Suprapubic skin (tissue), 4 donors: ENCODE measurements at regions not wholly inside any gene's neighbourhood (a gene's known extent, or its start where the extent isn't known, plus 50 kb on each side); places are given as distances from the start of the nearest gene placed in this dataset.
"Not testable (repeated sequence)": the region's sequence is repeated elsewhere in the genome, so short reads cannot be mapped to it uniquely, and the experiment has no call there.

Source experiments
- DNase-seq, 2 donors: peaks; one replicate each; pipeline ENCODE4 v3.0.0-alpha.2; 2019; ENCODE audit warnings: low spot score in 2 of 2
- H3K27ac ChIP-seq: fragments of 200-600 bp; sonication (generic); one replicate; pipeline ENCODE4 v1.5.1; 2019
- H3K27me3 ChIP-seq: fragments of 200-600 bp; sonication (generic); one replicate; pipeline ENCODE4 v1.5.1; 2019
- H3K36me3 ChIP-seq: fragments of 200-600 bp; sonication (generic); one replicate; pipeline ENCODE4 v1.5.1; 2019
- H3K4me1 ChIP-seq: fragments of 200-600 bp; sonication (generic); one replicate; pipeline ENCODE4 v1.5.1; 2019
- H3K4me3 ChIP-seq: fragments of 200-600 bp; sonication (generic); one replicate; pipeline ENCODE4 v1.5.1; 2019; ENCODE audit warnings: mild to moderate bottlenecking
- H3K9me3 ChIP-seq: fragments of 200-600 bp; sonication (generic); one replicate; pipeline ENCODE4 v1.5.1; 2019
- CTCF ChIP-seq, 2 donors: fragments of 200-600 bp in 1 of 2; fragments of 450-650 bp in 1 of 2; sonication (generic) in 1 of 2; IDR thresholded peaks; one replicate each; pipeline ENCODE4 v1.5.1; 2016 to 2019; ENCODE audit warnings: antibody characterized with exemption in 2 of 2, mild to moderate bottlenecking in 1 of 2, moderate library complexity in 1 of 2
- EP300 ChIP-seq: sonication (generic); formaldehyde crosslinking; IDR thresholded peaks from one replicate; pipeline ENCODE4 v1.6.1; 2017; ENCODE audit warnings: antibody characterized with exemption
- POLR2A ChIP-seq, 2 donors: fragments of 450-650 bp; IDR thresholded peaks; one replicate each; pipeline ENCODE4 v1.6.1; 2017; ENCODE audit warnings: antibody characterized with exemption in 2 of 2, mild to moderate bottlenecking in 2 of 2, moderate library complexity in 2 of 2
- POLR2AphosphoS5 ChIP-seq, 3 donors: sonication (generic); formaldehyde crosslinking; IDR thresholded peaks; one replicate each; pipeline ENCODE4 v1.6.1; 2017; ENCODE audit warnings: antibody characterized with exemption in 3 of 3
- WGBS: methylation state at CpG from one replicate; pipeline ENCODE4 v1.1.5; 2018; 5-methylcytosine and 5-hydroxymethylcytosine counted together

- Histone ChIP-seq H3K9me3 (no peaks in the 10 kb centered on the region), H3K4me3 (no peak overlapping the region), H3K36me3 (no peaks in the 10 kb centered on the region), H3K27ac (no peak overlapping the region), H3K4me1 (no peaks in the 10 kb centered on the region), H3K27me3 (no peaks in the 10 kb centered on the region)
- no peak for DNase-seq
- WGBS, result 59% methylated on average over 4 of the region's 4 CpGs
- TF ChIP-seq POLR2AphosphoS5 (IDR thresholded peaks at IDR 0.05), result no peak
- no peak for TF ChIP-seq POLR2A (IDR thresholded peaks at IDR 0.05)
- TF ChIP-seq CTCF (IDR thresholded peaks at IDR 0.05), result no peak
- no peak for TF ChIP-seq EP300
Observed at GRCh38 chr1:121472017-121472416, 287.2 kb downstream of the SRGAP2C start.

GRCh38 chr1:121483234-121483633 is 298.5 kb downstream of the SRGAP2C start:
- no peaks in the 10 kb centered on the region for H3K4me1 ChIP-seq
- H3K36me3 ChIP-seq, result no peaks in the 10 kb centered on the region
- DNase-seq, result no peak
- H3K9me3 ChIP-seq, result peaks cover 3% of the 10 kb centered on the region
- no peaks in the 10 kb centered on the region for H3K27me3 ChIP-seq
- H3K27ac ChIP-seq, result no peak overlapping the region
- no peak for TF ChIP-seq CTCF (IDR thresholded peaks at IDR 0.05)
- no peak for TF ChIP-seq POLR2AphosphoS5 (IDR thresholded peaks at IDR 0.05)
- no peak for TF ChIP-seq EP300
- no peak for TF ChIP-seq POLR2A (IDR thresholded peaks at IDR 0.05)
- no peak overlapping the region for H3K4me3 ChIP-seq

DNA sequence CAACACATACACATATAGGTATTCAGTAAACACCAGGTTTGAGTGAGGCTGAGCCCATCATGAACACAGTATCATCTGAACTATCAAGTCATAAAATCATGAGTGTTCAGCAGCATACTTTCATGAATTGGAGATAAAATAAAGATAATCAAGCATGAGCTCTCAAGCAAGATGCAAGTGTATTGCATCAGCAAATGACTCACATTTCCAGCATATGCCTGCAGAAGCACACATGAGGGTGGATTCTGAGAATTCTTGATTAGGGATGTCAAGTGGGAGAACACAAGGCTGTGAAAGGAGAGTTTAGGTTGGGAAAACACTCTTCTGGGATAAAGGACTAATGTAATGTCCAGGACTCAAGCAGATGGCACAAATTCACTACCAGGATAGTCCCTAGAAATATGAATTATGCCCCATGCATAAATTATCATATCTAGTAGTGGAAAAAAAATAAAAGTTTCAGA is 299.2 kb downstream of the SRGAP2C start:
- H3K27ac ChIP-seq, result no peak overlapping the region
- H3K4me3 ChIP-seq, result no peak overlapping the region
- no peak for DNase-seq
- H3K9me3 ChIP-seq, result peaks cover 3% of the 10 kb centered on the region
- TF ChIP-seq POLR2A (IDR thresholded peaks at IDR 0.05) (no peak), EP300 (no peak), CTCF (IDR thresholded peaks at IDR 0.05) (no peak), POLR2AphosphoS5 (IDR thresholded peaks at IDR 0.05) (no peak)
- H3K36me3 ChIP-seq, result no peaks in the 10 kb centered on the region
- H3K4me1 ChIP-seq, result no peaks in the 10 kb centered on the region
- H3K27me3 ChIP-seq, result no peaks in the 10 kb centered on the region

GRCh38 chr1:121494796-121495195 is 310.0 kb downstream of the SRGAP2C start:
- not testable (repeated sequence) for H3K27me3 ChIP-seq, H3K27ac ChIP-seq, H3K4me3 ChIP-seq, H3K36me3 ChIP-seq, H3K9me3 ChIP-seq, H3K4me1 ChIP-seq, DNase-seq

- not testable (repeated sequence) for H3K4me3 ChIP-seq, H3K27me3 ChIP-seq, H3K27ac ChIP-seq, H3K9me3 ChIP-seq, H3K36me3 ChIP-seq, DNase-seq, H3K4me1 ChIP-seq
- WGBS, result 60% methylated on average over 5 of the region's 5 CpGs
Observed at GRCh38 chr1:121511455-121511854, 326.7 kb downstream of the SRGAP2C start.

GRCh38 chr1:121511876-121512275 is 327.1 kb downstream of the SRGAP2C start:
- H3K27me3 ChIP-seq, H3K36me3 ChIP-seq, H3K4me3 ChIP-seq, H3K4me1 ChIP-seq, H3K27ac ChIP-seq, H3K9me3 ChIP-seq, DNase-seq: not testable (repeated sequence)
- WGBS, result 80% methylated on average over 1 of the region's 1 CpG

GRCh38 chr1:121515235-121515634 is 330.5 kb downstream of the SRGAP2C start:
- no peak for TF ChIP-seq POLR2A (IDR thresholded peaks at IDR 0.05)
- TF ChIP-seq POLR2AphosphoS5 (IDR thresholded peaks at IDR 0.05), result no peak
- no peak for TF ChIP-seq EP300
- TF ChIP-seq CTCF (IDR thresholded peaks at IDR 0.05), result no peak
- Histone ChIP-seq H3K36me3 (no peaks in the 10 kb centered on the region), H3K4me1 (peaks cover 9% of the 10 kb centered on the region)

More at GRCh38 chr1:121515235-121515634, 330.5 kb downstream of the SRGAP2C start:
- Histone ChIP-seq H3K4me3 (no peak overlapping the region), H3K27ac (no peak overlapping the region), H3K27me3 (peaks cover 25% of the 10 kb centered on the region), H3K9me3 (no peaks in the 10 kb centered on the region)
- WGBS, result 85% methylated on average over 2 of the region's 2 CpGs
- DNase-seq, result no peak
